ENCODE measurements at regions not wholly inside any gene's neighbourhood (a gene's known extent, or its start where the extent isn't known, plus 50 kb on each side); places are given as distances from the start of the nearest gene placed in this dataset.

- Histone ChIP-seq H3K9me3 (ENCODE audit: control insufficient read depth, insufficient read depth, low read length) (no peaks in the 10 kb centered on the region), H3K27ac (ENCODE audit: low read depth, low read length) (no peak overlapping the region), H3K27me3 (ENCODE audit: control insufficient read depth, insufficient read depth, low read length) (no peaks in the 10 kb centered on the region), H3K4me1 (ENCODE audit: control insufficient read depth, insufficient read depth, low read length) (peaks cover 16% of the 10 kb centered on the region), H3K36me3 (ENCODE audit: control insufficient read depth, insufficient read depth, low read length) (no peaks in the 10 kb centered on the region), H3K9ac (ENCODE audit: low read depth, low read length) (no peak overlapping the region), H3K4me3 (ENCODE audit: low read depth, low read length) (no peak overlapping the region)
Measured at GRCh38 chr17:62866471-62866870, 58.4 kb upstream of the MARCHF10 start.

- Histone ChIP-seq H3K27ac (ENCODE audit: low read depth, low read length) (no peak overlapping the region), H3K27me3 (ENCODE audit: control insufficient read depth, insufficient read depth, low read length) (no peaks in the 10 kb centered on the region)
Measured at GRCh38 chr17:62865586-62865985, 57.5 kb upstream of the MARCHF10 start.

GRCh38 chr17:62862251-62862650 lies 54.1 kb upstream of the MARCHF10 start:
- Histone ChIP-seq H3K9me3 (ENCODE audit: control insufficient read depth, insufficient read depth, low read length) (no peaks in the 10 kb centered on the region), H3K9ac (ENCODE audit: low read depth, low read length) (no peak overlapping the region), H3K4me3 (ENCODE audit: low read depth, low read length) (no peak overlapping the region), H3K27me3 (ENCODE audit: control insufficient read depth, insufficient read depth, low read length) (no peaks in the 10 kb centered on the region), H3K27ac (ENCODE audit: low read depth, low read length) (no peak overlapping the region), H3K4me1 (ENCODE audit: control insufficient read depth, insufficient read depth, low read length) (no peaks in the 10 kb centered on the region), H3K36me3 (ENCODE audit: control insufficient read depth, insufficient read depth, low read length) (no peaks in the 10 kb centered on the region)

More at GRCh38 chr17:62865586-62865985, 57.5 kb upstream of the MARCHF10 start:
- Histone ChIP-seq H3K9me3 (ENCODE audit: control insufficient read depth, insufficient read depth, low read length) (no peaks in the 10 kb centered on the region), H3K9ac (ENCODE audit: low read depth, low read length) (no peak overlapping the region), H3K4me1 (ENCODE audit: control insufficient read depth, insufficient read depth, low read length) (peaks cover 12% of the 10 kb centered on the region), H3K4me3 (ENCODE audit: low read depth, low read length) (no peak overlapping the region), H3K36me3 (ENCODE audit: control insufficient read depth, insufficient read depth, low read length) (no peaks in the 10 kb centered on the region)

GRCh38 chr17:62860962-62861873 lies 53.1 kb upstream of the MARCHF10 start:
- Histone ChIP-seq H3K4me3 (ENCODE audit: low read depth, low read length) (no peak overlapping the region), H3K4me1 (ENCODE audit: control insufficient read depth, insufficient read depth, low read length) (no peaks in the 10 kb centered on the region), H3K27me3 (ENCODE audit: control insufficient read depth, insufficient read depth, low read length) (no peaks in the 10 kb centered on the region), H3K9me3 (ENCODE audit: control insufficient read depth, insufficient read depth, low read length) (no peaks in the 10 kb centered on the region), H3K27ac (ENCODE audit: low read depth, low read length) (no peak overlapping the region), H3K9ac (ENCODE audit: low read depth, low read length) (no peak overlapping the region), H3K36me3 (ENCODE audit: control insufficient read depth, insufficient read depth, low read length) (no peaks in the 10 kb centered on the region)

GRCh38 chr17:62859146-62859545 lies 51.0 kb upstream of the MARCHF10 start:
- H3K4me1 ChIP-seq (ENCODE audit: control insufficient read depth, insufficient read depth, low read length) = no peaks in the 10 kb centered on the region
- H3K27me3 ChIP-seq (ENCODE audit: control insufficient read depth, insufficient read depth, low read length) = no peaks in the 10 kb centered on the region
- H3K4me3 ChIP-seq (ENCODE audit: low read depth, low read length) = no peak overlapping the region
- H3K27ac ChIP-seq (ENCODE audit: low read depth, low read length) = no peak overlapping the region
- no peaks in the 10 kb centered on the region for H3K36me3 ChIP-seq (ENCODE audit: control insufficient read depth, insufficient read depth, low read length)
- H3K9me3 ChIP-seq (ENCODE audit: control insufficient read depth, insufficient read depth, low read length) = no peaks in the 10 kb centered on the region
- no peak overlapping the region for H3K9ac ChIP-seq (ENCODE audit: low read depth, low read length)

Measured in HUES48 (cell line).